Spleen (tissue), 7 donors: ENCODE measurements at regions not wholly inside any gene's neighbourhood (a gene's known extent, or its start where the extent isn't known, plus 50 kb on each side); places are given as distances from the start of the nearest gene placed in this dataset.

Experiments used
- POLR2AphosphoS5 ChIP-seq, 3 donors: sonication (generic); formaldehyde crosslinking; IDR thresholded peaks; one replicate each; pipeline ENCODE4 v1.5.1; 2017; ENCODE audit warnings: antibody characterized with exemption in 3 of 3
- TF ChIP-seq, protein P1 (sequence below), 11 experiments: fragments of 200-600 bp in 7 of 11; fragments of 450-650 bp in 4 of 11; sonication (generic) in 4 of 11; IDR thresholded peaks in 8 of 11; conservative IDR thresholded peaks in 3 of 11; 1 replicate in 7 of 11; 2 replicates in 4 of 11; pipeline versions ENCODE4 v1.4.0 to v1.8.0; 2016 to 2021; ENCODE audit warnings: antibody characterized with exemption in 11 of 11, inconsistent platforms in 4 of 11, mild to moderate bottlenecking in 1 of 11
- donor health status: DM: no; HTN: no; CAD: no; lungs with moderate emphysema.
- donor health status: DM: no; HTN: no; CAD: no.
- donor health status: DM: no; HTN: no; CAD: no.

- TF ChIP-seq, protein P1, sequence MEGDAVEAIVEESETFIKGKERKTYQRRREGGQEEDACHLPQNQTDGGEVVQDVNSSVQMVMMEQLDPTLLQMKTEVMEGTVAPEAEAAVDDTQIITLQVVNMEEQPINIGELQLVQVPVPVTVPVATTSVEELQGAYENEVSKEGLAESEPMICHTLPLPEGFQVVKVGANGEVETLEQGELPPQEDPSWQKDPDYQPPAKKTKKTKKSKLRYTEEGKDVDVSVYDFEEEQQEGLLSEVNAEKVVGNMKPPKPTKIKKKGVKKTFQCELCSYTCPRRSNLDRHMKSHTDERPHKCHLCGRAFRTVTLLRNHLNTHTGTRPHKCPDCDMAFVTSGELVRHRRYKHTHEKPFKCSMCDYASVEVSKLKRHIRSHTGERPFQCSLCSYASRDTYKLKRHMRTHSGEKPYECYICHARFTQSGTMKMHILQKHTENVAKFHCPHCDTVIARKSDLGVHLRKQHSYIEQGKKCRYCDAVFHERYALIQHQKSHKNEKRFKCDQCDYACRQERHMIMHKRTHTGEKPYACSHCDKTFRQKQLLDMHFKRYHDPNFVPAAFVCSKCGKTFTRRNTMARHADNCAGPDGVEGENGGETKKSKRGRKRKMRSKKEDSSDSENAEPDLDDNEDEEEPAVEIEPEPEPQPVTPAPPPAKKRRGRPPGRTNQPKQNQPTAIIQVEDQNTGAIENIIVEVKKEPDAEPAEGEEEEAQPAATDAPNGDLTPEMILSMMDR (IDR thresholded peaks at IDR 0.05 in 8 of 11, conservative IDR thresholded peaks at IDR 0.05 in 3 of 11): no peak
- TF ChIP-seq POLR2AphosphoS5 (IDR thresholded peaks at IDR 0.05): no peak
These were observed 470.7 kb downstream of the TFEC start for GRCh38 chr7:115559877-115560276.
